IMR-90 (cell line): ENCODE measurements at regions not wholly inside any gene's neighbourhood (a gene's known extent, or its start where the extent isn't known, plus 50 kb on each side); places are given as distances from the start of the nearest gene placed in this dataset.

Source experiments
- ATAC-seq: fragments of 200-7000 bp; cut with Tn5 transposase; 2 replicates; pipeline ENCODE4 v1.9.1; 2020; ENCODE audit warnings: low read depth, mild to moderate bottlenecking, moderate library complexity
- BruUV-seq: library from RNA; stranded (reverse); fragments of 400-500 nt; replicated peaks from 2 replicates; lab custom pipeline; 2021; lab: Mats Ljungman, UMichigan
- CTCF ChIA-PET: fragments of 300-600 bp; formaldehyde crosslinking; extraction: SDS; loops from one replicate; lab custom pipeline; 2021; ENCODE audit warnings: antibody characterized with exemption; lab: Yijun Ruan, JAX
- POLR2A ChIA-PET: fragments of 300-600 bp; sonication (Branson Sonifier 250); formaldehyde crosslinking; loops from one replicate; lab custom pipeline; 2022; ENCODE audit warnings: antibody characterized with exemption; ENCODE audit not compliant: unreplicated experiment; lab: Charles Lee
- DNase-seq: peaks from one replicate; pipeline ENCODE4 v3.0.0; 2013
- H2AFZ ChIP-seq: replicated peaks from 2 replicates; pipeline ENCODE3; 2013; ENCODE audit warnings: low read length, mild to moderate bottlenecking; ENCODE audit not compliant: poor library complexity
- H2AK5ac ChIP-seq: 2 replicates; pipeline ENCODE4 v1.6.1; 2013; ENCODE audit warnings: low read depth, low read length, inconsistent platforms
- H2AK9ac ChIP-seq: replicated peaks from 2 replicates; pipeline ENCODE3; 2013; ENCODE audit warnings: mild to moderate bottlenecking, low read depth, low read length, moderate library complexity; ENCODE audit not compliant: poor library complexity
- H2BK120ac ChIP-seq: 2 replicates; pipeline ENCODE4 v1.6.1; 2013; ENCODE audit warnings: low read depth, low read length, inconsistent platforms
- H2BK15ac ChIP-seq: 3 replicates; pipeline ENCODE4 v1.6.1; 2013; ENCODE audit warnings: low read depth, low read length, inconsistent platforms
- H2BK20ac ChIP-seq: 2 replicates; pipeline ENCODE4 v1.6.1; 2013; ENCODE audit warnings: low read depth, mild to moderate bottlenecking, inconsistent platforms, low read length, moderate library complexity
- H2BK5ac ChIP-seq: 2 replicates; pipeline ENCODE4 v1.6.1; 2013; ENCODE audit warnings: mild to moderate bottlenecking, low read depth, low read length, inconsistent platforms; ENCODE audit not compliant: poor library complexity, severe bottlenecking
- H3K14ac ChIP-seq: replicated peaks from 2 replicates; pipeline ENCODE4 v1.6.1; 2013; ENCODE audit warnings: low read depth, low read length, inconsistent platforms
- H3K18ac ChIP-seq: 2 replicates; pipeline ENCODE4 v1.6.1; 2013; ENCODE audit warnings: low read depth, low read length, control low read depth
- H3K23ac ChIP-seq: 2 replicates; pipeline ENCODE4 v1.6.1; 2013; ENCODE audit warnings: low read depth, low read length, inconsistent platforms
- H3K27ac ChIP-seq: 2 replicates; pipeline ENCODE4 v1.5.1; 2013; ENCODE audit warnings: mild to moderate bottlenecking, control low read depth, low read length; ENCODE audit not compliant: insufficient read depth
- H3K27me3 ChIP-seq: 2 replicates; pipeline ENCODE4 v1.6.1; 2013; ENCODE audit warnings: low read length; ENCODE audit not compliant: control insufficient read depth, insufficient read depth
- H3K36me3 ChIP-seq: 2 replicates; pipeline ENCODE4 v1.6.1; 2013; ENCODE audit warnings: low read length, mixed read lengths; ENCODE audit not compliant: control insufficient read depth, insufficient read depth
- H3K4ac ChIP-seq: 2 replicates; pipeline ENCODE4 v1.6.1; 2013; ENCODE audit warnings: low read depth, low read length, inconsistent platforms
- H3K4me1 ChIP-seq: 2 replicates; pipeline ENCODE4 v1.6.1; 2013; ENCODE audit warnings: low read length, mixed read lengths; ENCODE audit not compliant: control insufficient read depth, insufficient read depth
- H3K4me2 ChIP-seq: 2 replicates; pipeline ENCODE4 v1.6.1; 2013; ENCODE audit warnings: low read depth, mild to moderate bottlenecking, control low read depth, low read length, moderate library complexity
- H3K4me3 ChIP-seq: 2 replicates; pipeline ENCODE4 v1.5.1; 2013; ENCODE audit warnings: low read depth, mild to moderate bottlenecking, control low read depth, low read length, moderate library complexity; ENCODE audit not compliant: insufficient read depth
- H3K56ac ChIP-seq: 2 replicates; pipeline ENCODE4 v1.6.1; 2013; ENCODE audit warnings: low read length, inconsistent platforms; ENCODE audit not compliant: insufficient read depth; ENCODE audit errors: extremely low read depth
- H3K79me1 ChIP-seq, 2 experiments: 2 replicates each; pipeline ENCODE4 v1.6.1; 2013; ENCODE audit warnings: low read length in 2 of 2, inconsistent platforms in 1 of 2, low read depth in 1 of 2
- H3K9ac ChIP-seq: 2 replicates; pipeline ENCODE4 v1.6.1; 2013; ENCODE audit warnings: low read depth, low read length, control low read depth
- H3K9me1 ChIP-seq: 2 replicates; pipeline ENCODE4 v1.6.1; 2013; ENCODE audit warnings: low read length, inconsistent platforms; ENCODE audit not compliant: insufficient read depth
- H3K9me3 ChIP-seq: 2 replicates; pipeline ENCODE4 v1.6.1; 2013; ENCODE audit warnings: low read length; ENCODE audit not compliant: control insufficient read depth, insufficient read depth
- H4K20me1 ChIP-seq: 2 replicates; pipeline ENCODE4 v1.6.1; 2013; ENCODE audit warnings: low read length, inconsistent platforms; ENCODE audit not compliant: insufficient read depth
- H4K5ac ChIP-seq: 2 replicates; pipeline ENCODE4 v1.6.1; 2013; ENCODE audit warnings: mild to moderate bottlenecking, low read depth, low read length, control low read depth
- H4K8ac ChIP-seq, 2 experiments: 2 replicates each; pipeline ENCODE4 v1.6.1; 2013; ENCODE audit warnings: low read depth in 2 of 2, low read length in 2 of 2, control low read depth in 1 of 2, inconsistent platforms in 1 of 2
- H4K91ac ChIP-seq: 2 replicates; pipeline ENCODE4 v1.6.1; 2013; ENCODE audit warnings: low read depth, low read length, inconsistent platforms; ENCODE audit not compliant: insufficient read depth
- BHLHE40 ChIP-seq: fragments of 150-350 bp; IDR thresholded peaks from 2 replicates; pipeline ENCODE4 v1.6.1; 2016; ENCODE audit warnings: mild to moderate bottlenecking, low read depth, low read length
- CEBPB ChIP-seq: IDR thresholded peaks from 2 replicates; pipeline ENCODE4 v1.6.1; 2012; ENCODE audit warnings: low read depth, low read length, improper control_type of control experiment
- CHD1 ChIP-seq: IDR thresholded peaks from 2 replicates; pipeline ENCODE4 v1.6.1; 2012; ENCODE audit warnings: low read depth, low read length, improper control_type of control experiment
- CTCF ChIP-seq: conservative IDR thresholded peaks from 2 replicates; pipeline ENCODE4 v1.5.1; 2012; ENCODE audit warnings: mild to moderate bottlenecking, low read depth, low read length, improper control_type of control experiment
- ELK1 ChIP-seq: fragments of 150-350 bp; IDR thresholded peaks from 2 replicates; pipeline ENCODE4 v1.6.1; 2016; ENCODE audit warnings: low read depth, mild to moderate bottlenecking, low read length, moderate library complexity, borderline replicate concordance
- FOS ChIP-seq: fragments of 150-350 bp; IDR thresholded peaks from 2 replicates; pipeline ENCODE4 v1.6.1; 2016; ENCODE audit warnings: low read depth, low read length
- MAFK ChIP-seq: IDR thresholded peaks from 2 replicates; pipeline ENCODE4 v1.6.1; 2012; ENCODE audit warnings: low read depth, low read length, improper control_type of control experiment
- MAZ ChIP-seq: IDR thresholded peaks from 2 replicates; pipeline ENCODE4 v1.6.1; 2012; ENCODE audit warnings: low read depth, mild to moderate bottlenecking, low read length, improper control_type of control experiment, moderate library complexity, borderline replicate concordance
- MXI1 ChIP-seq: IDR thresholded peaks from 2 replicates; pipeline ENCODE4 v1.6.1; 2012; ENCODE audit warnings: low read depth, mild to moderate bottlenecking, low read length, moderate library complexity, borderline replicate concordance
- NFE2L2 ChIP-seq: fragments of 150-350 bp; IDR thresholded peaks from 2 replicates; pipeline ENCODE4 v1.6.1; 2016; ENCODE audit warnings: low read depth, mild to moderate bottlenecking, low read length
- POLR2A ChIP-seq: IDR thresholded peaks from 2 replicates; pipeline ENCODE4 v1.6.1; 2012; ENCODE audit warnings: mild to moderate bottlenecking, low read depth, low read length
- RAD21 ChIP-seq: IDR thresholded peaks from 2 replicates; pipeline ENCODE4 v1.6.1; 2012; ENCODE audit warnings: low read length, improper control_type of control experiment
- RCOR1 ChIP-seq: IDR thresholded peaks from 2 replicates; pipeline ENCODE4 v1.6.1; 2012; ENCODE audit warnings: mild to moderate bottlenecking, low read length, improper control_type of control experiment; ENCODE audit not compliant: insufficient replicate concordance
- RFX5 ChIP-seq: IDR thresholded peaks from 2 replicates; pipeline ENCODE4 v1.8.0; 2012; ENCODE audit warnings: low read depth, mild to moderate bottlenecking, low read length, moderate library complexity
- SMC3 ChIP-seq: fragments of 150-350 bp; IDR thresholded peaks from 2 replicates; pipeline ENCODE4 v1.6.1; 2016; ENCODE audit warnings: low read depth, mild to moderate bottlenecking, antibody characterized with exemption, low read length, moderate library complexity
- USF2 ChIP-seq: fragments of 150-350 bp; IDR thresholded peaks from 2 replicates; pipeline ENCODE4 v1.6.1; 2017; ENCODE audit warnings: mild to moderate bottlenecking, antibody characterized with exemption, low read length, low read depth
- WGBS, 2 experiments: methylation state at CpG; one replicate each; pipeline versions ENCODE4 v1.1.5 to v1.1.7; 2013; ENCODE audit warnings: missing lambda C conversion rate in 2 of 2; ENCODE audit not compliant: insufficient read length in 1 of 2; ENCODE audit errors: extremely low coverage in 2 of 2; 5-methylcytosine and 5-hydroxymethylcytosine counted together
- dilution Hi-C: fragments of 300-500 bp; cut with HindIII; formaldehyde crosslinking; loops from one replicate; pipeline ENCODE4 v1.14.3; 2018; ENCODE audit warnings: low sequenced_read_pairs; ENCODE audit not compliant: unreplicated experiment
- in situ Hi-C: fragments of 300-500 bp; cut with MboI; formaldehyde crosslinking; loops from 3 replicates; pipeline ENCODE4 v1.14.3; 2019; ENCODE audit warnings: low sequenced_read_pairs, inconsistent platforms, mixed read lengths
- intact Hi-C: fragments of 100-400 bp; cut with micrococcal nuclease; formaldehyde crosslinking; loops from 2 replicates; pipeline ENCODE4 v1.10.0; 2022

GRCh38 chr1:5478156-5478695 lies 514.0 kb downstream of the NPHP4 start:
- DNase-seq = no peak
- dilution Hi-C loops = no loop called here
- no TSS peak for BruUV-seq

More at GRCh38 chr1:5478156-5478695, 514.0 kb downstream of the NPHP4 start:
- no peak overlapping the region for H3K4me3 ChIP-seq
- H2BK5ac ChIP-seq = no peak overlapping the region
- no peak overlapping the region for H3K56ac ChIP-seq
- TF ChIP-seq ELK1 = no peak
- TF ChIP-seq CTCF = no peak
- TF ChIP-seq SMC3 = no peak
- TF ChIP-seq FOS = no peak
- no peak for TF ChIP-seq MAFK
- no peak for TF ChIP-seq USF2
- TF ChIP-seq RFX5 = no peak
- TF ChIP-seq CEBPB = no peak
- TF ChIP-seq CHD1 = no peak
- no peak for TF ChIP-seq NFE2L2
- TF ChIP-seq RCOR1 = no peak
- TF ChIP-seq MXI1 = no peak
- TF ChIP-seq POLR2A = no peak
- no peak for TF ChIP-seq BHLHE40
- TF ChIP-seq MAZ = no peak
- TF ChIP-seq RAD21 = no peak
- no peaks in the 10 kb centered on the region for H3K9me1 ChIP-seq
- no CpG with 5 or more reads among the region's 6 CpGs for WGBS, 2 experiments
- no peak overlapping the region for H3K9ac ChIP-seq
- H3K9me3 ChIP-seq = peaks cover 60% of the 10 kb centered on the region
- H3K4ac ChIP-seq = no peak overlapping the region
- in situ Hi-C loops = no loop called here
- no peak overlapping the region for H2BK15ac ChIP-seq
- H4K8ac ChIP-seq = no peak overlapping the region
- H4K5ac ChIP-seq = no peak overlapping the region
- no peak overlapping the region for H2AK5ac ChIP-seq
- no peak overlapping the region for H2BK20ac ChIP-seq
- CTCF ChIA-PET = no interaction called here
- H3K18ac ChIP-seq = no peak overlapping the region
- H2AK9ac ChIP-seq = no peak overlapping the region
- H3K4me1 ChIP-seq = no peaks in the 10 kb centered on the region
- no peaks in the 10 kb centered on the region for H3K27me3 ChIP-seq
- H4K91ac ChIP-seq = no peak overlapping the region
- H3K4me2 ChIP-seq = no peak overlapping the region
- intact Hi-C loops = no loop called here
- no peaks in the 10 kb centered on the region for H4K20me1 ChIP-seq
- no peak overlapping the region for H3K27ac ChIP-seq
- no peaks in the 10 kb centered on the region for H3K36me3 ChIP-seq
- ATAC-seq = no peak
- POLR2A ChIA-PET = no interaction called here
- H3K79me1 ChIP-seq = no peaks in the 10 kb centered on the region
- H3K23ac ChIP-seq = no peak overlapping the region
- H3K14ac ChIP-seq = no peak overlapping the region
- H2BK120ac ChIP-seq = no peak overlapping the region
- H2AFZ ChIP-seq = no peak overlapping the region
